H1 (cell line): ENCODE measurements at regions not wholly inside any gene's neighbourhood (a gene's known extent, or its start where the extent isn't known, plus 50 kb on each side); places are given as distances from the start of the nearest gene placed in this dataset.

Source experiments
- CTCF ChIA-PET: fragments of 300-600 bp; sonication (Branson Sonifier 250); formaldehyde crosslinking; loops from one replicate; lab custom pipeline; 2021; ENCODE audit not compliant: partially characterized antibody; lab: Charles Lee
- POLR2A ChIA-PET: fragments of 300-600 bp; sonication (Branson Sonifier 250); formaldehyde crosslinking; loops from one replicate; lab custom pipeline; 2021; ENCODE audit warnings: inconsistent platforms; ENCODE audit not compliant: partially characterized antibody; lab: Charles Lee
- DNase-seq, 2 experiments: peaks; one replicate each; pipeline versions ENCODE4 v3.0.0 to v3.0.0-alpha.2; 2010 to 2022; ENCODE audit warnings: low spot score in 2 of 2, low read depth in 1 of 2, mixed read lengths in 1 of 2
- FAIRE-seq: peaks from 2 replicates; lab custom pipeline; 2011; peaks lifted over from hg19 to GRCh38; lab: Jason Lieb, UNC
- H2AFZ ChIP-seq: 2 replicates; pipeline ENCODE4 v1.8.1; 2012; ENCODE audit warnings: low read length, inconsistent platforms
- H2AK5ac ChIP-seq: 2 replicates; pipeline ENCODE4 v1.6.1; 2013; ENCODE audit warnings: low read depth, low read length
- H2BK120ac ChIP-seq: replicated peaks from 2 replicates; pipeline ENCODE3; 2013; ENCODE audit warnings: low read depth, low read length, inconsistent platforms
- H2BK12ac ChIP-seq: 2 replicates; pipeline ENCODE4 v1.6.1; 2013; ENCODE audit warnings: low read depth, low read length
- H2BK15ac ChIP-seq: 2 replicates; pipeline ENCODE4 v1.6.1; 2013; ENCODE audit warnings: low read length
- H2BK20ac ChIP-seq: 2 replicates; pipeline ENCODE4 v1.6.1; 2013; ENCODE audit warnings: low read length
- H2BK5ac ChIP-seq: 2 replicates; pipeline ENCODE4 v1.6.1; 2013; ENCODE audit warnings: low read depth, low read length
- H3K14ac ChIP-seq: 2 replicates; pipeline ENCODE4 v1.6.1; 2013; ENCODE audit warnings: inconsistent platforms; ENCODE audit not compliant: insufficient read length
- H3K18ac ChIP-seq: 2 replicates; pipeline ENCODE4 v1.6.1; 2013; ENCODE audit warnings: low read length; ENCODE audit errors: extremely low read depth
- H3K23ac ChIP-seq: 2 replicates; pipeline ENCODE4 v1.6.1; 2013; ENCODE audit warnings: inconsistent platforms; ENCODE audit not compliant: insufficient read length
- H3K23me2 ChIP-seq: 2 replicates; pipeline ENCODE4 v1.6.1; 2013; ENCODE audit warnings: low read depth, low read length
- H3K27ac ChIP-seq: 2 replicates; pipeline ENCODE4 v1.6.1; 2011; ENCODE audit warnings: low read depth, low read length, inconsistent platforms
- H3K27me3 ChIP-seq, 4 experiments: replicated peaks in 1 of 4; 1 replicate in 1 of 4; 2 replicates in 3 of 4; pipeline versions ENCODE4 v1.6.1 to v1.8.1; 2011 to 2013; ENCODE audit warnings: low read length in 3 of 4, mild to moderate bottlenecking in 3 of 4, inconsistent platforms in 2 of 4, mixed read lengths in 2 of 4, moderate library complexity in 1 of 4; ENCODE audit not compliant: control insufficient read depth in 3 of 4, insufficient read depth in 3 of 4; ENCODE audit errors: extremely low read depth in 1 of 4
- H3K36me3 ChIP-seq, 4 experiments: 2 replicates each; pipeline versions ENCODE4 v1.6.1 to v1.8.1; 2011 to 2013; ENCODE audit warnings: mild to moderate bottlenecking in 4 of 4, low read length in 3 of 4, moderate library complexity in 2 of 4, control low read depth in 1 of 4, inconsistent platforms in 1 of 4; ENCODE audit not compliant: insufficient read depth in 4 of 4, control insufficient read depth in 2 of 4
- H3K4ac ChIP-seq: replicated peaks from 2 replicates; pipeline ENCODE3; 2013; ENCODE audit warnings: low read length, low read depth, mixed read lengths, inconsistent platforms; ENCODE audit not compliant: insufficient read length
- H3K4me1 ChIP-seq, 4 experiments: replicated peaks in 1 of 4; 1 replicate in 1 of 4; 2 replicates in 3 of 4; pipeline versions ENCODE4 v1.6.1 to v1.8.1; 2011 to 2013; ENCODE audit warnings: low read length in 3 of 4, inconsistent platforms in 2 of 4, mixed read lengths in 1 of 4; ENCODE audit not compliant: insufficient read depth in 4 of 4, control insufficient read depth in 3 of 4
- H3K4me2 ChIP-seq, 2 experiments: 2 replicates each; pipeline versions ENCODE4 v1.6.1 to v1.8.1; 2011 to 2013; ENCODE audit warnings: low read depth in 2 of 2, low read length in 2 of 2, control low read depth in 1 of 2, inconsistent platforms in 1 of 2, mild to moderate bottlenecking in 1 of 2; ENCODE audit not compliant: insufficient read depth in 1 of 2
- H3K4me3 ChIP-seq, 4 experiments: fragments of 200-600, 300-600 bp in 1 of 4; sonication (generic), shearing (Covaris generic), sonication (Bioruptor Twin) in 1 of 4; 2 replicates each; pipeline versions ENCODE4 v1.5.1 to v1.8.1; 2011 to 2016; ENCODE audit warnings: low read length in 4 of 4, low read depth in 3 of 4, control low read depth in 2 of 4, inconsistent platforms in 2 of 4, mild to moderate bottlenecking in 2 of 4, mixed read lengths in 1 of 4, moderate library complexity in 1 of 4; ENCODE audit not compliant: insufficient read depth in 2 of 4; ENCODE audit errors: extremely low read depth in 1 of 4
- H3K56ac ChIP-seq: replicated peaks from 2 replicates; pipeline ENCODE3; 2013; ENCODE audit warnings: low read depth, mild to moderate bottlenecking, mixed read lengths, low read length, inconsistent platforms; ENCODE audit not compliant: insufficient read length
- H3K79me1 ChIP-seq: 2 replicates; pipeline ENCODE4 v1.6.1; 2013; ENCODE audit warnings: low read depth, low read length, control low read depth
- H3K79me2 ChIP-seq, 2 experiments: 2 replicates each; pipeline versions ENCODE4 v1.6.1 to v1.8.1; 2012 to 2013; ENCODE audit warnings: low read length in 2 of 2, mild to moderate bottlenecking in 2 of 2, inconsistent platforms in 1 of 2; ENCODE audit not compliant: insufficient read depth in 2 of 2, control insufficient read depth in 1 of 2
- H3K9ac ChIP-seq, 4 experiments: replicated peaks in 1 of 4; 1 replicate in 1 of 4; 2 replicates in 3 of 4; pipeline versions ENCODE4 v1.6.1 to v1.8.1; 2011 to 2013; ENCODE audit warnings: low read depth in 3 of 4, low read length in 3 of 4, control low read depth in 2 of 4, mild to moderate bottlenecking in 2 of 4, moderate library complexity in 2 of 4, inconsistent platforms in 1 of 4; ENCODE audit errors: extremely low read depth in 1 of 4
- H3K9me3 ChIP-seq, 2 experiments: 2 replicates each; pipeline versions ENCODE4 v1.6.1 to v1.8.1; 2012 to 2013; ENCODE audit warnings: mild to moderate bottlenecking in 2 of 2, moderate library complexity in 2 of 2, control low read depth in 1 of 2, inconsistent platforms in 1 of 2, low read depth in 1 of 2, low read length in 1 of 2, mixed read lengths in 1 of 2; ENCODE audit not compliant: insufficient read depth in 2 of 2
- H4K20me1 ChIP-seq, 2 experiments: replicated peaks in 1 of 2; 2 replicates each; pipeline versions ENCODE3 to v1.8.1; 2011 to 2013; ENCODE audit warnings: inconsistent platforms in 2 of 2, low read length in 2 of 2, mild to moderate bottlenecking in 1 of 2; ENCODE audit not compliant: insufficient read depth in 2 of 2, control insufficient read depth in 1 of 2
- H4K5ac ChIP-seq: 2 replicates; pipeline ENCODE4 v1.6.1; 2013; ENCODE audit warnings: low read length, low read depth, mixed read lengths, inconsistent platforms; ENCODE audit not compliant: insufficient read length
- H4K8ac ChIP-seq: 2 replicates; pipeline ENCODE4 v1.8.0; 2013; ENCODE audit warnings: mild to moderate bottlenecking, moderate library complexity, low read length, inconsistent platforms; ENCODE audit not compliant: insufficient read depth; ENCODE audit errors: extremely low read depth
- H4K91ac ChIP-seq: replicated peaks from 2 replicates; pipeline ENCODE3; 2013; ENCODE audit warnings: low read length, mixed read lengths, inconsistent platforms; ENCODE audit not compliant: insufficient read length
- BRCA1 ChIP-seq: IDR thresholded peaks from 2 replicates; pipeline ENCODE4 v1.6.1; 2012; ENCODE audit warnings: low read depth, low read length, improper control_type of control experiment
- CBX5 ChIP-seq: fragments of 300-800, 300-1000 bp; sonication (generic); IDR thresholded peaks from 2 replicates; pipeline ENCODE4 v1.7.1; 2016; ENCODE audit warnings: antibody characterized with exemption, low read length, low read depth
- CEBPB ChIP-seq: IDR thresholded peaks from 2 replicates; pipeline ENCODE4 v1.6.1; 2012; ENCODE audit warnings: low read depth, low read length
- CREB1 ChIP-seq: IDR thresholded peaks from 2 replicates; pipeline ENCODE4 v1.6.1; 2012; ENCODE audit warnings: inconsistent platforms
- CTCF ChIP-seq, 3 experiments: IDR thresholded peaks; 1 replicate in 2 of 3; 2 replicates in 1 of 3; pipeline versions ENCODE4 v1.5.1 to v1.6.1; 2011; ENCODE audit warnings: low read length in 3 of 3, mild to moderate bottlenecking in 3 of 3, inconsistent platforms in 2 of 3, low read depth in 1 of 3, moderate library complexity in 1 of 3; ENCODE audit not compliant: insufficient read depth in 1 of 3; ENCODE audit errors: control extremely low read depth in 1 of 3
- JUN ChIP-seq: IDR thresholded peaks from 2 replicates; pipeline ENCODE4 v1.6.1; 2011; ENCODE audit warnings: low read depth, mild to moderate bottlenecking, improper control_type of control experiment, low read length
- KDM4A ChIP-seq: IDR thresholded peaks from one replicate; pipeline ENCODE4 v1.7.1; 2012; ENCODE audit warnings: low read depth, mild to moderate bottlenecking, moderate library complexity, low read length, inconsistent platforms; ENCODE audit not compliant: severe bottlenecking
- MAFK ChIP-seq: IDR thresholded peaks from 2 replicates; pipeline ENCODE4 v1.6.1; 2012; ENCODE audit warnings: low read depth, mild to moderate bottlenecking, improper control_type of control experiment, low read length
- POLR2A ChIP-seq, 2 experiments: IDR thresholded peaks; 1 replicate in 1 of 2; 2 replicates in 1 of 2; pipeline ENCODE4 v1.6.1; 2011; ENCODE audit warnings: low read depth in 2 of 2, low read length in 2 of 2, mild to moderate bottlenecking in 2 of 2; ENCODE audit errors: control extremely low read depth in 1 of 2
- RAD21 ChIP-seq, 2 experiments: IDR thresholded peaks in 1 of 2; conservative IDR thresholded peaks in 1 of 2; 2 replicates each; pipeline ENCODE4 v1.6.1; 2011; ENCODE audit warnings: low read depth in 2 of 2, low read length in 2 of 2, improper control_type of control experiment in 1 of 2, inconsistent platforms in 1 of 2, mild to moderate bottlenecking in 1 of 2, moderate library complexity in 1 of 2
- RXRA ChIP-seq: IDR thresholded peaks from 2 replicates; pipeline ENCODE4 v1.6.1; 2011; ENCODE audit warnings: low read depth, mild to moderate bottlenecking, low read length, moderate library complexity; ENCODE audit not compliant: insufficient read depth
- SP4 ChIP-seq: IDR thresholded peaks from 2 replicates; pipeline ENCODE4 v1.6.1; 2012; ENCODE audit warnings: low read length, inconsistent platforms
- TBP ChIP-seq: IDR thresholded peaks from 2 replicates; pipeline ENCODE4 v1.6.1; 2011; ENCODE audit warnings: low read depth, low read length, improper control_type of control experiment
- ZNF274 ChIP-seq: IDR thresholded peaks from 2 replicates; pipeline ENCODE4 v1.7.0; 2012; ENCODE audit warnings: low read length, borderline replicate concordance; ENCODE audit errors: extremely low read depth
- WGBS, 2 experiments: shearing (Covaris generic) in 1 of 2; methylation state at CpG; one replicate each; pipeline versions ENCODE4 v1.1.6 to v1.1.7; 2013 to 2015; ENCODE audit warnings: low lambda C conversion rate in 2 of 2, mixed read lengths in 2 of 2, inconsistent platforms in 1 of 2, low coverage in 1 of 2, missing lambda C conversion rate in 1 of 2; ENCODE audit not compliant: insufficient replicate concordance in 2 of 2, insufficient coverage in 1 of 2, insufficient read length in 1 of 2; ENCODE audit errors: extremely low coverage in 1 of 2, missing lambda C conversion rate in 1 of 2; 5-methylcytosine and 5-hydroxymethylcytosine counted together

DNA sequence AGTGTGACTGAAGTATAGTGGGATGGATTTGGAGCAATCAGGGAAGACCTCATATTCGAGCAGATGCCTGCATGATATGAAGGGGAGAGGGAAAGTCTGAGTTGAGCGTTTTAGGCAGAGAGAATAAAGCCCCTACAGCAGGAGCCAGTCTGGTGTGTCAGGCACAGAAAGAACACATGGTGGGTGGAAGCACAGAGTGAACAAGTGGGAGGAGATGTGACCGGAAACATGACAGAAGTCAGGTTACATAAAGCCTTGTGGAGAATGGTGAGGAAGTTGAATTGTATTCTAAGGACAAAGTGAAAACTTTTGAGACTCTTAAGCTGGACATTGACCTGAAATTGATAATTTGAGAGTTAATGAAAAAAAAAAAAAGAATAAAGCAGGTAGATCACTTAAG is 541.0 kb downstream of the PLOD2 start:
- CTCF ChIA-PET = interaction anchor here (0.7 kb wide), 1 partner anchor 1423 kb away, joined by 3 read pairs; no protein-coding TSS in a partner anchor
- H3K9me3 ChIP-seq = no peaks in the 10 kb centered on the region
- H3K4me2 ChIP-seq = no peak overlapping the region
- no peaks in the 10 kb centered on the region for H3K36me3 ChIP-seq
- H4K8ac ChIP-seq = no peak overlapping the region
- no peak overlapping the region for H2BK120ac ChIP-seq
- H3K27ac ChIP-seq = no peak overlapping the region
- no peak overlapping the region for H2BK15ac ChIP-seq
- H3K79me1 ChIP-seq = no peaks in the 10 kb centered on the region
- no peak overlapping the region for H3K14ac ChIP-seq
- DNase-seq (no peak), FAIRE-seq (no peak)
- no peak overlapping the region for H2AK5ac ChIP-seq
- no peak overlapping the region for H3K56ac ChIP-seq
- no peak overlapping the region for H2BK5ac ChIP-seq
- no peak overlapping the region for H2BK20ac ChIP-seq
- no peak overlapping the region for H3K4me3 ChIP-seq
- H4K5ac ChIP-seq = no peak overlapping the region
- H3K9ac ChIP-seq = no peak overlapping the region; a peak in 1 of 7 replicates
- H4K91ac ChIP-seq = no peak overlapping the region
- H3K4me1 ChIP-seq = no peaks in the 10 kb centered on the region
- no peaks in the 10 kb centered on the region for H3K79me2 ChIP-seq
- no peak overlapping the region for H3K23ac ChIP-seq
- H4K20me1 ChIP-seq = no peaks in the 10 kb centered on the region
- POLR2A ChIA-PET = no interaction called here
- WGBS, 2 experiments = 89% methylated on average over 3 of the region's 3 CpGs; no CpG with 5 or more reads in 1 of the 2 experiments
- H3K23me2 ChIP-seq = no peaks in the 10 kb centered on the region
- no peak overlapping the region for H2AFZ ChIP-seq
- H3K27me3 ChIP-seq = no peaks in the 10 kb centered on the region
- no peak overlapping the region for H3K4ac ChIP-seq
- H3K18ac ChIP-seq = no peak overlapping the region
- no peak overlapping the region for H2BK12ac ChIP-seq
- TF ChIP-seq CEBPB (no peak), POLR2A (IDR thresholded peaks at IDR 0.05; ENCODE audit: control extremely low read depth in 1 of 2, low read depth in 2 of 2, low read length in 2 of 2) (no peak), CBX5 (no peak), BRCA1 (no peak), KDM4A (no peak), JUN (no peak), MAFK (no peak), TBP (no peak), RXRA (no peak), SP4 (no peak), CTCF (IDR thresholded peaks at IDR 0.05; ENCODE audit: control extremely low read depth in 1 of 3, insufficient read depth in 1 of 3, low read depth in 1 of 3, low read length in 3 of 3) (no peak), ZNF274 (no peak), CREB1 (no peak), RAD21 (IDR thresholded peaks at IDR 0.05 in 1 of 2, conservative IDR thresholded peaks at IDR 0.05 in 1 of 2; ENCODE audit: low read depth in 2 of 2, low read length in 2 of 2) (no peak)
